Left lung (tissue), 4 donors: ENCODE measurements at regions not wholly inside any gene's neighbourhood (a gene's known extent, or its start where the extent isn't known, plus 50 kb on each side); places are given as distances from the start of the nearest gene placed in this dataset.

Experiments
- ATAC-seq: fragments of 200-7000 bp; cut with Tn5 transposase; one replicate; pipeline ENCODE4 v1.9.1; 2020; ENCODE audit warnings: moderate library complexity
- DNase-seq, 4 donors: peaks; one replicate each; pipeline ENCODE4 v3.0.0-alpha.2; 2013 to 2020
- H3K27ac ChIP-seq, 2 donors: fragments of 200-600 bp; sonication (generic) in 1 of 2; one replicate each; pipeline versions ENCODE4 v1.5.0 to v1.8.0; 2020 to 2021
- H3K27me3 ChIP-seq, 2 donors: fragments of 200-600 bp; sonication (generic) in 1 of 2; one replicate each; pipeline versions ENCODE4 v1.5.0 to v1.8.0; 2020 to 2021
- H3K36me3 ChIP-seq, 2 donors: fragments of 200-600 bp; sonication (generic) in 1 of 2; one replicate each; pipeline versions ENCODE4 v1.5.0 to v1.8.0; 2020 to 2021
- H3K4me1 ChIP-seq, 2 donors: fragments of 200-600 bp; one replicate each; pipeline ENCODE4 v1.8.0; 2021
- H3K4me3 ChIP-seq, 2 donors: fragments of 200-600 bp; sonication (generic) in 1 of 2; one replicate each; pipeline versions ENCODE4 v1.5.0 to v1.8.0; 2020 to 2021; ENCODE audit warnings: mild to moderate bottlenecking in 1 of 2
- H3K9me3 ChIP-seq, 2 donors: fragments of 200-600 bp; sonication (generic) in 1 of 2; one replicate each; pipeline versions ENCODE4 v1.5.0 to v1.8.0; 2020 to 2021
- intact Hi-C, 2 donors: fragments of 100-400 bp; cut with DNase I; formaldehyde crosslinking; loops; one replicate each; pipeline versions ENCODE4 v1.11.2 to v1.14.2; 2022
- TF ChIP-seq, protein P1 (sequence below), 2 donors: fragments of 200-600 bp; sonication (generic) in 1 of 2; IDR thresholded peaks; one replicate each; pipeline versions ENCODE4 v1.5.0 to v1.8.0; 2021; ENCODE audit warnings: antibody characterized with exemption in 2 of 2
- donor health status: DM: no; HTN: yes; CAD: no.
- donor health status: DM: no; HTN: no; CAD: no.

DNA sequence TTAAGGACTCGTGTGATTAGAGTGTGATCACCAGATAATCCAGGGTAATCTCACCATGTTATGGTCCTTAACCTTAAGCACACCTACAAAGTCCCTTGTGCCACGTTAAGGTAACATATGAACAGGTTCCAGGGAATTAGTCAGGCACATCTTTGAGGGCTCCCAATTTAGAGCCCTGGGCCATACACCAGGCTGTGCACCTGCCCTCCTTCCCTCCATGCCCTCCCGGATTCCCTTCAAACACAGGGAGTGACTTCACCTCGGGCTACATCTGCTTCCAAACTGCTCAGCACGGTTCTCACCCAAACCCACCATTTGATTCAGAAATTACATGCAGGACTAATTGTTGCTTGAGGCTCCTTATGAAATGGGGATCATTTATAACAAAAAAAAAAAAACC is 93.9 kb upstream of the HABP2 start:
- DNase-seq (no peak), ATAC-seq (no peak)
- intact Hi-C loops: no loop called here
- no peak overlapping the region for H3K4me3 ChIP-seq
- H3K27ac ChIP-seq: no peak overlapping the region
- no peaks in the 10 kb centered on the region for H3K27me3 ChIP-seq
- peaks cover 4 to 6% of the 10 kb centered on the region in 2 donors for H3K4me1 ChIP-seq
- no peaks in the 10 kb centered on the region for H3K9me3 ChIP-seq
- no peaks in the 10 kb centered on the region for H3K36me3 ChIP-seq
- TF ChIP-seq, protein P1, sequence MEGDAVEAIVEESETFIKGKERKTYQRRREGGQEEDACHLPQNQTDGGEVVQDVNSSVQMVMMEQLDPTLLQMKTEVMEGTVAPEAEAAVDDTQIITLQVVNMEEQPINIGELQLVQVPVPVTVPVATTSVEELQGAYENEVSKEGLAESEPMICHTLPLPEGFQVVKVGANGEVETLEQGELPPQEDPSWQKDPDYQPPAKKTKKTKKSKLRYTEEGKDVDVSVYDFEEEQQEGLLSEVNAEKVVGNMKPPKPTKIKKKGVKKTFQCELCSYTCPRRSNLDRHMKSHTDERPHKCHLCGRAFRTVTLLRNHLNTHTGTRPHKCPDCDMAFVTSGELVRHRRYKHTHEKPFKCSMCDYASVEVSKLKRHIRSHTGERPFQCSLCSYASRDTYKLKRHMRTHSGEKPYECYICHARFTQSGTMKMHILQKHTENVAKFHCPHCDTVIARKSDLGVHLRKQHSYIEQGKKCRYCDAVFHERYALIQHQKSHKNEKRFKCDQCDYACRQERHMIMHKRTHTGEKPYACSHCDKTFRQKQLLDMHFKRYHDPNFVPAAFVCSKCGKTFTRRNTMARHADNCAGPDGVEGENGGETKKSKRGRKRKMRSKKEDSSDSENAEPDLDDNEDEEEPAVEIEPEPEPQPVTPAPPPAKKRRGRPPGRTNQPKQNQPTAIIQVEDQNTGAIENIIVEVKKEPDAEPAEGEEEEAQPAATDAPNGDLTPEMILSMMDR (IDR thresholded peaks at IDR 0.05): no peak

DNA sequence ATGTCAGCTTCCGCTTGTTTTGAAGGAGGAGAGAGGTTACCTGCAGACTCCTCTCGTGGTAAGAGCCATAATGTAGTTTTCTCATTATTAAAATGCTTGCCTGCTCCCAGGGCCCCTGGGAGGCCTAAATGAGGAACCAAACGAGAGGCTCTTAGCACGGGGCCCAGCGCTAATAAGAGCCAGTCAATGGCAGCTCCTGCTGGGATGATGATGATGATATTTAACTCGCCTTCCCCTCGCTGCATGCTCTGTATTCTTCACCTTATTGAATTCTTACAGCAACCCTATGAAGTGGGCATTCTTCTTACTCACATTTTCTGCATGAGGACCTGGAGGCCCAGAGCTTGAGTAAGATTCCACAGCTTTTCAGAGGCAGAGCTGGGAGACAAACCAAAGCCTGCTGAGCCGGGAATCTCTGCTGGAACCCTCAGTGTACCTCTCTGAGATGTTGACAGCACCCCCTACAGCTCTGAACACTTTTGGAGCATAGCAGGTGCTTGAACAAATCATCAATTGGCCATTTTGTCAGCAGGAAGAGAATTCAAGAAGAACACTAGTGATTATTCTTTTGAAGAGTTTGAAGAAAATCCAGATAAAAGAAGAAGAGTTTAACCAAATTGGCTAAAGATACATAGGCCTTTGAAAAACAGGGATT is 93.1 kb upstream of the HABP2 start:
- peaks cover 0 to under 1% of the 10 kb centered on the region in 2 donors for H3K4me1 ChIP-seq

DNA sequence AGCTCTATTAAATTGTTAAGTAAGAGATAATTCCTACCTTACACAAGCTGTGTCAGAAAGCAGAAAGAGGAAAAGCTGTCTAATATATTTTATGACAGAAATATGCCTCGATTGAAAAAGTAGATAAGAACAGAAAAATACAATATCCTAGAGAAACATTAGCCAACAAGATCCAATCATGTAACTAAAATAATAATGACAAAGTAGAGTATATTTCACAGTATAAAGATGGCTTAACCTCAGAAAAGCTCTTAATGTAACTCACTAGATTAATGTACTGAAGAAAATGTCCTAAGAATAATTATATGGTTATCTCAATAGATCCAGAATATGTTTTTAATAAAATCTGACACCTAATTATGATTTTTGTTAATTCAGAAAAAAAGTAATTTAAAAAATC is 89.8 kb upstream of the HABP2 start:
- Histone ChIP-seq H3K36me3 (no peaks in the 10 kb centered on the region), H3K27me3 (no peaks in the 10 kb centered on the region), H3K9me3 (no peaks in the 10 kb centered on the region), H3K4me3 (no peak overlapping the region), H3K4me1 (no peaks in the 10 kb centered on the region), H3K27ac (no peak overlapping the region)
- no peak for DNase-seq
- TF ChIP-seq, protein P1 (IDR thresholded peaks at IDR 0.05): no peak
- intact Hi-C loops: no loop called here
- ATAC-seq: no peak

More for the DNA sequence above, 93.1 kb upstream of the HABP2 start:
- intact Hi-C loops: no loop called here
- H3K9me3 ChIP-seq: no peaks in the 10 kb centered on the region
- no peak for ATAC-seq
- no peak for DNase-seq
- H3K27ac ChIP-seq: no peak overlapping the region
- H3K4me3 ChIP-seq: no peak overlapping the region
- H3K36me3 ChIP-seq: no peaks in the 10 kb centered on the region
- TF ChIP-seq, protein P1 (IDR thresholded peaks at IDR 0.05): no peak
- no peaks in the 10 kb centered on the region for H3K27me3 ChIP-seq

DNA sequence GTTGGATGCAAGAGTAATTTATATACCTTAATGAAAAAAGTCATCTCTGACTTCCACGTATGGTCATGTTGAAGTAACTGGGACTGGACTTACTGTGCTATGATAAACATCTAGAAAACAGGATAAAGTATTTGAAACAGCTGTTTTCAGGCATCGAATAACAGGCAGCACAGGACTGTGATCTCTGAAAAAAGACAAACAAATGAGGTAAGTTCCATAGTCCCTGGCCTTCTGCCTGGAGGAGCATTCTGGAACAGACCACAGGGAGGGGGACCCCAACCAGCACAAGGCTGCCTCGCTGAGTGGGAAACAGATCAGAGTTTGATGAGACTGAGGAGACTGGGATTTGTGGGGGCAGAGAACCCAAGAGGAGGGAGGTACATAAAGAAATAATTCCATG is 89.1 kb upstream of the HABP2 start:
- H3K27ac ChIP-seq: no peak overlapping the region
- no peaks in the 10 kb centered on the region for H3K27me3 ChIP-seq
- DNase-seq: no peak

DNA sequence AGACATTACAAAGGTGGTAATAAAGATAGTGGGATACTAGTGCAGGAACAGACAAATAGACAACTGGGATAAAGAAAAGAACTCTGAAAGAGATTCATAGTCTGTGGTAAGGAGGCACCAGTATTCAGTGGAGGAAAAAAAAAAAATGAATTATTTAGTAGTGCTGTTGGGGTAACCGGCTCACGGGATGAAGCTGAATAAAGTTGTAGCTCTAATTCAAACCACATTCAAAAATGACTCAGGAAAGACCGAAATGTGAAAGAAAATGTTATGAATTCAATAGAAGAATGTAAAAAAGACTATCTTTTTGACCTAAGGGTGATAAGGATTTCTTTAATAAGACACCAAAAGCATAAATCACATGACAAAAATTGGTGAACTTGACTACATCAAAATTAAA is 83.1 kb upstream of the HABP2 start:
- no peak overlapping the region for H3K4me3 ChIP-seq
- no peaks in the 10 kb centered on the region for H3K4me1 ChIP-seq
- intact Hi-C loops: no loop called here
- no peak overlapping the region for H3K27ac ChIP-seq
- ATAC-seq (no peak), DNase-seq (no peak)
- no peaks in the 10 kb centered on the region for H3K9me3 ChIP-seq
- no peaks in the 10 kb centered on the region for H3K36me3 ChIP-seq
- no peaks in the 10 kb centered on the region for H3K27me3 ChIP-seq
- TF ChIP-seq, protein P1 (IDR thresholded peaks at IDR 0.05): no peak

More for the DNA sequence above, 89.1 kb upstream of the HABP2 start:
- H3K9me3 ChIP-seq: no peaks in the 10 kb centered on the region
- TF ChIP-seq, protein P1 (IDR thresholded peaks at IDR 0.05): no peak
- H3K4me3 ChIP-seq: no peak overlapping the region
- no peak for ATAC-seq
- H3K36me3 ChIP-seq: no peaks in the 10 kb centered on the region
- no peaks in the 10 kb centered on the region for H3K4me1 ChIP-seq
- intact Hi-C loops: no loop called here
